Keratinocyte (primary cell): ENCODE measurements at regions not wholly inside any gene's neighbourhood (a gene's known extent, or its start where the extent isn't known, plus 50 kb on each side); places are given as distances from the start of the nearest gene placed in this dataset.

Source experiments
- DNase-seq: peaks from one replicate; pipeline ENCODE4 v3.0.0-alpha.2; 2011; ENCODE audit warnings: low read depth, missing footprints, low spot score
- FAIRE-seq: peaks from 2 replicates; lab custom pipeline; 2011; peaks lifted over from hg19 to GRCh38; lab: Jason Lieb, UNC
- H2AFZ ChIP-seq: 2 replicates; pipeline ENCODE4 v1.6.0; 2012; ENCODE audit warnings: low read length, control low read depth, inconsistent platforms; ENCODE audit not compliant: control insufficient read depth
- H3K27ac ChIP-seq: 2 replicates; pipeline ENCODE4 v1.5.1; 2011; ENCODE audit warnings: low read length; ENCODE audit not compliant: control insufficient read depth, insufficient read depth
- H3K27me3 ChIP-seq: 3 replicates; pipeline ENCODE4 v1.6.0; 2011; ENCODE audit warnings: low read length; ENCODE audit not compliant: control insufficient read depth, insufficient read depth; ENCODE audit errors: extremely low read depth
- H3K36me3 ChIP-seq, 2 experiments: 2 replicates in 1 of 2; 3 replicates in 1 of 2; pipeline ENCODE4 v1.5.1; 2011; ENCODE audit warnings: low read length in 2 of 2, mild to moderate bottlenecking in 1 of 2; ENCODE audit not compliant: control insufficient read depth in 2 of 2, insufficient read depth in 2 of 2; ENCODE audit errors: extremely low read depth in 1 of 2
- H3K4me1 ChIP-seq: 3 replicates; pipeline ENCODE4 v1.5.1; 2011; ENCODE audit warnings: low read length; ENCODE audit not compliant: control insufficient read depth, insufficient read depth; ENCODE audit errors: extremely low read depth
- H3K4me2 ChIP-seq: 3 replicates; pipeline ENCODE4 v1.6.0; 2011; ENCODE audit warnings: low read depth, low read length; ENCODE audit not compliant: control insufficient read depth, insufficient read depth; ENCODE audit errors: extremely low read depth
- H3K4me3 ChIP-seq, 3 experiments: fragments of 200-600 bp in 1 of 3; sonication (generic) in 1 of 3; 2 replicates in 2 of 3; 3 replicates in 1 of 3; pipeline ENCODE4 v1.5.1; 2011 to 2016; ENCODE audit warnings: low read length in 3 of 3, mild to moderate bottlenecking in 3 of 3, control low read depth in 2 of 3, inconsistent platforms in 1 of 3, low read depth in 1 of 3, mixed read lengths in 1 of 3, mixed run types in 1 of 3, moderate library complexity in 1 of 3; ENCODE audit not compliant: control insufficient read depth in 2 of 3, insufficient read depth in 2 of 3; ENCODE audit errors: extremely low read depth in 1 of 3
- H3K79me2 ChIP-seq: 2 replicates; pipeline ENCODE4 v1.6.0; 2012; ENCODE audit warnings: low read length; ENCODE audit not compliant: control insufficient read depth, insufficient read depth
- H3K9ac ChIP-seq: 3 replicates; pipeline ENCODE4 v1.6.0; 2011; ENCODE audit warnings: low read length; ENCODE audit not compliant: control insufficient read depth, insufficient read depth; ENCODE audit errors: extremely low read depth
- H3K9me1 ChIP-seq: 3 replicates; pipeline ENCODE4 v1.6.0; 2011; ENCODE audit warnings: low read length; ENCODE audit not compliant: control insufficient read depth, insufficient read depth; ENCODE audit errors: extremely low read depth
- H3K9me3 ChIP-seq: 2 replicates; pipeline ENCODE4 v1.5.1; 2012; ENCODE audit warnings: low read depth, low read length; ENCODE audit not compliant: control insufficient read depth
- H4K20me1 ChIP-seq: 3 replicates; pipeline ENCODE4 v1.6.0; 2011; ENCODE audit warnings: low read length; ENCODE audit not compliant: control insufficient read depth, insufficient read depth; ENCODE audit errors: extremely low read depth
- EZH2 ChIP-seq: IDR thresholded peaks from one replicate; pipeline ENCODE4 v1.6.1; 2012; ENCODE audit warnings: inconsistent platforms, mild to moderate bottlenecking, low read length, moderate library complexity
- dilution Hi-C: fragments of 300-500 bp; cut with MboI; formaldehyde crosslinking; loops from one replicate; pipeline ENCODE4 v1.7.0; 2020; ENCODE audit warnings: low sequenced_read_pairs; ENCODE audit not compliant: extremely low pct_ligation_motif_present
- TF ChIP-seq, protein P1 (sequence below), 3 experiments: IDR thresholded peaks in 1 of 3; conservative IDR thresholded peaks in 1 of 3; optimal IDR thresholded peaks in 1 of 3; 2 replicates in 2 of 3; 3 replicates in 1 of 3; pipeline versions ENCODE3 to v1.5.1; 2011; ENCODE audit warnings: low read length in 3 of 3, mild to moderate bottlenecking in 3 of 3, moderate library complexity in 2 of 3, control low read depth in 1 of 3, inconsistent platforms in 1 of 3; ENCODE audit not compliant: insufficient read depth in 2 of 3; ENCODE audit errors: extremely low read depth in 1 of 3

DNA sequence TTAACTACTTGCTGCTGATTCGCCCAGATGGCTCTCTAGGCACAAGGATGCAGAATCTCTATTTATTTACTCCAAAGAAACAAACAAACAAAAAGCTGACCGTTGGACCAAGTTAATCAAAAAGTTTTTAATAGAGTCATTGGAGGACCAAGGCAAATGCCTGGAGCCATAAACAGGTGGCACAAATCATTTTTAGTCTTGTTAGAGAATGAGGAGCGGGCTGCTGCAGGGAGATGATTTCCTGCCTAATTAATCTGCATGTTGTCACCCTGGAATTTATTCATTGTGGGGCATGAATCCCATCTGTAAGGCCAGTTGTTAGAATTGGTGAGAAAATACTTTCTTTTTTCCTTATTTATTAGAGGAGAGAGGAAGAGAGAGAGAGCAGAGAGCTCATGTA is 147.4 kb upstream of the GATB start:
- no peak overlapping the region for H3K9ac ChIP-seq
- H3K4me3 ChIP-seq, result no peak overlapping the region
- no peaks in the 10 kb centered on the region for H3K4me1 ChIP-seq
- H3K36me3 ChIP-seq, result no peaks in the 10 kb centered on the region
- FAIRE-seq (no peak), DNase-seq (no peak)
- dilution Hi-C loops, result no loop called here
- no peak overlapping the region for H3K27ac ChIP-seq
- H2AFZ ChIP-seq, result no peak overlapping the region
- H3K27me3 ChIP-seq, result peaks cover 2% of the 10 kb centered on the region
- TF ChIP-seq, protein P1, sequence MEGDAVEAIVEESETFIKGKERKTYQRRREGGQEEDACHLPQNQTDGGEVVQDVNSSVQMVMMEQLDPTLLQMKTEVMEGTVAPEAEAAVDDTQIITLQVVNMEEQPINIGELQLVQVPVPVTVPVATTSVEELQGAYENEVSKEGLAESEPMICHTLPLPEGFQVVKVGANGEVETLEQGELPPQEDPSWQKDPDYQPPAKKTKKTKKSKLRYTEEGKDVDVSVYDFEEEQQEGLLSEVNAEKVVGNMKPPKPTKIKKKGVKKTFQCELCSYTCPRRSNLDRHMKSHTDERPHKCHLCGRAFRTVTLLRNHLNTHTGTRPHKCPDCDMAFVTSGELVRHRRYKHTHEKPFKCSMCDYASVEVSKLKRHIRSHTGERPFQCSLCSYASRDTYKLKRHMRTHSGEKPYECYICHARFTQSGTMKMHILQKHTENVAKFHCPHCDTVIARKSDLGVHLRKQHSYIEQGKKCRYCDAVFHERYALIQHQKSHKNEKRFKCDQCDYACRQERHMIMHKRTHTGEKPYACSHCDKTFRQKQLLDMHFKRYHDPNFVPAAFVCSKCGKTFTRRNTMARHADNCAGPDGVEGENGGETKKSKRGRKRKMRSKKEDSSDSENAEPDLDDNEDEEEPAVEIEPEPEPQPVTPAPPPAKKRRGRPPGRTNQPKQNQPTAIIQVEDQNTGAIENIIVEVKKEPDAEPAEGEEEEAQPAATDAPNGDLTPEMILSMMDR (optimal IDR thresholded peaks at IDR 0.05 in 1 of 3, IDR thresholded peaks at IDR 0.05 in 1 of 3, conservative IDR thresholded peaks at IDR 0.05 in 1 of 3; ENCODE audit: extremely low read depth in 1 of 3, insufficient read depth in 2 of 3, low read length in 3 of 3), result no peak
- no peaks in the 10 kb centered on the region for H3K79me2 ChIP-seq
- no peaks in the 10 kb centered on the region for H3K9me3 ChIP-seq
- no peaks in the 10 kb centered on the region for H4K20me1 ChIP-seq
- no peak overlapping the region for H3K4me2 ChIP-seq
- H3K9me1 ChIP-seq, result no peaks in the 10 kb centered on the region

DNA sequence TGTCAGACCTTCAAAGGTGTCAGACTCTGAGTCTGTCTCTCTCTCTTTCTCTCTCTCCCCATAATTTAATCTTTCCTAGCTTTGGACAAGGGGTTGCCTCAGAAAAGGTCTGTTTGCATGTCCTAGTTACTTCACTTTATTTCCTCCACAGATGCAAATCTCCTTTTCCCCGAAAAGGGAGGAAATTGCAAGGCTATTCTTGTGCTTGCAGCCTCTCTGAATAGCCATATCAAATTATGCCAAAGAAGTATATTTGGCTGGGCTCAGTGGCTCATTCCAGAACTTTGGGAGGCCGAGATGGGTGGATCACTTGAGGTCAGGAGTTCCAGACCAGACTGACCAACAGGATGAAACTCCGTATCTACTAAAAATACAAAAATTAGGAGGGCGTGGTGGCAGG is 145.6 kb upstream of the GATB start:
- TF ChIP-seq EZH2, result no peak
- TF ChIP-seq, protein P1 (optimal IDR thresholded peaks at IDR 0.05 in 1 of 3, IDR thresholded peaks at IDR 0.05 in 1 of 3, conservative IDR thresholded peaks at IDR 0.05 in 1 of 3; ENCODE audit: extremely low read depth in 1 of 3, insufficient read depth in 2 of 3, low read length in 3 of 3), result no peak

More for the DNA sequence above, 145.6 kb upstream of the GATB start:
- Histone ChIP-seq H3K79me2 (no peaks in the 10 kb centered on the region), H3K9ac (no peak overlapping the region), H3K9me3 (no peaks in the 10 kb centered on the region), H3K4me2 (no peak overlapping the region), H3K9me1 (no peaks in the 10 kb centered on the region), H4K20me1 (no peaks in the 10 kb centered on the region), H3K4me1 (no peaks in the 10 kb centered on the region), H3K27ac (no peak overlapping the region), H3K27me3 (peaks cover 2% of the 10 kb centered on the region), H2AFZ (no peak overlapping the region), H3K4me3 (no peak overlapping the region), H3K36me3 (no peaks in the 10 kb centered on the region)
- FAIRE-seq (no peak), DNase-seq (no peak)
- dilution Hi-C loops, result no loop called here
